WTC11 (cell line): ENCODE measurements at regions not wholly inside any gene's neighbourhood (a gene's known extent, or its start where the extent isn't known, plus 50 kb on each side); places are given as distances from the start of the nearest gene placed in this dataset.
A peak's percentile ranks its signal among the peaks of the same experiment; 100 is the strongest.

Experiments
- ATAC-seq: fragments of 200-7000 bp; cut with Tn5 transposase; 2 replicates; pipeline ENCODE4 v1.10.0; 2021; ENCODE audit warnings: mild to moderate bottlenecking, moderate library complexity
- CTCF ChIA-PET: fragments of 300-600 bp; sonication (Branson Sonifier 250); formaldehyde crosslinking; loops from one replicate; lab custom pipeline; 2021; ENCODE audit warnings: antibody characterized with exemption; lab: Charles Lee
- POLR2A ChIA-PET: fragments of 350-600 bp; sonication (Branson Sonifier 250); formaldehyde crosslinking; loops from one replicate; lab custom pipeline; 2021; ENCODE audit warnings: antibody characterized with exemption; lab: Charles Lee
- DNase-seq: peaks from one replicate; pipeline ENCODE4 v3.0.0; 2021; ENCODE audit warnings: low spot score
- H3K27ac Mint-ChIP-seq: 2 replicates; pipeline ENCODE4 v1.8.0; 2021; ENCODE audit warnings: mixed read lengths
- H3K27me3 Mint-ChIP-seq: 2 replicates; pipeline ENCODE4 v1.8.0; 2021; ENCODE audit warnings: low read depth, mild to moderate bottlenecking, moderate library complexity, mixed read lengths
- H3K36me3 Mint-ChIP-seq: 2 replicates; pipeline ENCODE4 v1.8.0; 2021; ENCODE audit warnings: mixed read lengths
- H3K4me1 Mint-ChIP-seq: 2 replicates; pipeline ENCODE4 v1.8.0; 2022; ENCODE audit warnings: mixed read lengths
- H3K4me3 Mint-ChIP-seq: 2 replicates; pipeline ENCODE4 v1.8.0; 2021; ENCODE audit warnings: mild to moderate bottlenecking, moderate library complexity, mixed read lengths
- H3K9me3 Mint-ChIP-seq: 2 replicates; pipeline ENCODE4 v1.8.0; 2021; ENCODE audit warnings: mixed read lengths
- CREB1 ChIP-seq: sonication (generic); formaldehyde crosslinking; IDR thresholded peaks from 2 replicates; pipeline ENCODE4 v1.8.0; 2023; ENCODE audit warnings: mild to moderate bottlenecking, missing genetic modification reagents
- FOXK1 ChIP-seq: sonication (generic); formaldehyde crosslinking; IDR thresholded peaks from 2 replicates; pipeline ENCODE4 v1.8.0; 2022; ENCODE audit warnings: mild to moderate bottlenecking, moderate library complexity, missing genetic modification reagents
- IRF2 ChIP-seq: sonication (generic); formaldehyde crosslinking; IDR thresholded peaks from 2 replicates; pipeline ENCODE4 v1.8.0; 2022; ENCODE audit warnings: low read depth, missing genetic modification reagents, borderline replicate concordance
- MXD4 ChIP-seq: fragments of 250-450 bp; sonication (Bioruptor Pico); IDR thresholded peaks from 2 replicates; pipeline ENCODE4 v1.8.0; 2021; ENCODE audit warnings: mild to moderate bottlenecking, moderate library complexity, borderline replicate concordance
- NFATC4 ChIP-seq: fragments of 250-450 bp; sonication (Bioruptor Pico); IDR thresholded peaks from 2 replicates; pipeline ENCODE4 v1.9.0; 2021; ENCODE audit warnings: mild to moderate bottlenecking
- NR2C2 ChIP-seq: sonication (generic); formaldehyde crosslinking; IDR thresholded peaks from 2 replicates; pipeline ENCODE4 v1.8.0; 2022; ENCODE audit warnings: mild to moderate bottlenecking, missing genetic modification reagents
- RELA ChIP-seq: sonication (generic); formaldehyde crosslinking; IDR thresholded peaks from 2 replicates; pipeline ENCODE4 v1.8.1; 2022; ENCODE audit warnings: missing genetic modification reagents, mild to moderate bottlenecking, borderline replicate concordance
- SMAD4 ChIP-seq: sonication (generic); formaldehyde crosslinking; IDR thresholded peaks from 2 replicates; pipeline ENCODE4 v1.8.0; 2022; ENCODE audit warnings: mild to moderate bottlenecking, missing genetic modification reagents
- TEAD4 ChIP-seq: sonication (generic); formaldehyde crosslinking; IDR thresholded peaks from 2 replicates; pipeline ENCODE4 v1.8.0; 2022; ENCODE audit warnings: mild to moderate bottlenecking, missing genetic modification reagents
- ZNF317 ChIP-seq: sonication (generic); formaldehyde crosslinking; IDR thresholded peaks from 2 replicates; pipeline ENCODE4 v1.8.1; 2023; ENCODE audit warnings: low read depth, mild to moderate bottlenecking, moderate library complexity, missing genetic modification reagents, borderline replicate concordance
- TF ChIP-seq, protein P1 (sequence below): fragments of 250-450 bp; sonication (Bioruptor Pico); IDR thresholded peaks from 2 replicates; pipeline ENCODE4 v2.1.2; 2022; ENCODE audit warnings: mild to moderate bottlenecking, moderate library complexity
- TF ChIP-seq, protein P2 (sequence below): fragments of 250-450 bp; sonication (Bioruptor Pico); conservative IDR thresholded peaks from 2 replicates; pipeline ENCODE4 v1.9.0; 2021; ENCODE audit warnings: mild to moderate bottlenecking
- TF ChIP-seq, protein P3 (sequence below): sonication (generic); formaldehyde crosslinking; IDR thresholded peaks from 2 replicates; pipeline ENCODE4 v1.8.0; 2022; ENCODE audit warnings: mild to moderate bottlenecking, missing genetic modification reagents
- TF ChIP-seq, protein P4 (sequence below): sonication (generic); formaldehyde crosslinking; IDR thresholded peaks from 2 replicates; pipeline ENCODE4 v1.8.1; 2023; ENCODE audit warnings: mild to moderate bottlenecking, missing genetic modification reagents
- TF ChIP-seq, protein P5 (sequence below): fragments of 250-450 bp; sonication (Bioruptor Pico); IDR thresholded peaks from 2 replicates; pipeline ENCODE4 v1.9.0; 2021; ENCODE audit warnings: mild to moderate bottlenecking
- TF ChIP-seq, protein P6 (sequence below): sonication (generic); formaldehyde crosslinking; IDR thresholded peaks from 2 replicates; pipeline ENCODE4 v1.8.1; 2023; ENCODE audit warnings: mild to moderate bottlenecking, moderate library complexity, missing genetic modification reagents
- TF ChIP-seq, protein P7 (sequence below): sonication (generic); formaldehyde crosslinking; IDR thresholded peaks from 2 replicates; pipeline ENCODE4 v1.8.1; 2023; ENCODE audit warnings: mild to moderate bottlenecking, missing genetic modification reagents, borderline replicate concordance

DNA sequence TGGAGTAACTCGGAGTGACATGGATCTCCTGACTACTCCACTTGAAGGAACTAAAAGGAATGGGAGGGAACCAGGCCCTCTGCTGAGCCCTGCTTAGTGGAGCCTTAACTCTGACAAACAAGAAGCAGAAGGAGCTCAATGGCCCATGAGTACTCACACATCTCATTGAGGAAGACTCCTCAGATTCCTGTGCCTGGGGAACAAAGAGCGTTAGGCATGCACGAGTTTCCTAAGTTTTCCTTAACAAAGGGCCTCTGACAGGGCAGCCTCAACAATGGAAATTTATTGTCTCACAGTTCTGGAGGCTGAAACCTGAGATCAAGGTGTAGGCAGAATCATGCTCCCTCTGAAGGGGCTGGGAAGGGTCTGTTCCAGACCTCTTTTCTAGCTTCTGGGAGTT lies 185.7 kb upstream of the NTF3 start:
- ATAC-seq (peak; percentile 84), DNase-seq (peak; percentile 37)
- peaks cover 45% of the 10 kb centered on the region for H3K4me1 Mint-ChIP-seq
- TF ChIP-seq, protein P1, sequence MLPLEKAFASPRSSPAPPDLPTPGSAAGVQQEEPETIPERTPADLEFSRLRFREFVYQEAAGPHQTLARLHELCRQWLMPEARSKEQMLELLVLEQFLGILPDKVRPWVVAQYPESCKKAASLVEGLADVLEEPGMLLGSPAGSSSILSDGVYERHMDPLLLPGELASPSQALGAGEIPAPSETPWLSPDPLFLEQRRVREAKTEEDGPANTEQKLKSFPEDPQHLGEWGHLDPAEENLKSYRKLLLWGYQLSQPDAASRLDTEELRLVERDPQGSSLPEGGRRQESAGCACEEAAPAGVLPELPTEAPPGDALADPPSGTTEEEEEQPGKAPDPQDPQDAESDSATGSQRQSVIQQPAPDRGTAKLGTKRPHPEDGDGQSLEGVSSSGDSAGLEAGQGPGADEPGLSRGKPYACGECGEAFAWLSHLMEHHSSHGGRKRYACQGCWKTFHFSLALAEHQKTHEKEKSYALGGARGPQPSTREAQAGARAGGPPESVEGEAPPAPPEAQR (CRISPR knock-in tag) = peak; percentile 7
- no peak for TF ChIP-seq TEAD4 (CRISPR knock-in tag)
- no peak for TF ChIP-seq NFATC4
- TF ChIP-seq, protein P2, sequence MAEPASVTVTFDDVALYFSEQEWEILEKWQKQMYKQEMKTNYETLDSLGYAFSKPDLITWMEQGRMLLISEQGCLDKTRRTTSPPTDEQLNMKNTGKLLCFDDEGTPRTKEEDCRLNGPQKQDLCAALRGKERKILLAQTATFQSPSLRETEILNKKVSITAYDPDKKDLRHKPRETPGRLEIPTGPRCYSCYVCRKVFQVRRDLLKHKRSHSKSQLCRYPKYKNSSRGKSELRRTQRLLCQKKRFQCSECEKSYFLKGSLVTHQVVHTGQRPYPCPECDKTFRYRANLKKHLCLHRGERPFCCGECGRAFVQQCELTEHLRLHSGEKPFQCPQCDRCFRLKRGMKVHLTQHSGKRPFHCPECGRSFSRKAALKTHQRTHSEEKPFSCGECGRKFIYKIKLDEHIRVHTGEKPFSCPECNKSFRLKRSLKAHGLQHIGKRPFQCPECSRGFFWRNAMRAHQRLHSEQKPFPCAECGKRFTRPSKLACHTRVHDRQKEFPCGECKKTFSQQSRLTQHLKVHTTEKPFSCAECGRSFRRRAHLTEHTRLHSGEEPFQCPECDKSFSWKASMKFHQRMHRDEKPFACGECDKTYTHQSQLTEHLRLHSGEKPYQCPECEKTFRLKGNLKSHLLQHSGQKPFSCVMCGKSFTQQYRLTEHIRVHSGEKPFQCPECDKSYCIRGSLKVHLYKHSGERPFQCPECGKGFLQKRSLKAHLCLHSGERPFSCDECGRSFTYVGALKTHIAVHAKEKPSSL (CRISPR knock-in tag) = no peak
- no peak for TF ChIP-seq IRF2 (CRISPR knock-in tag)
- no peak for TF ChIP-seq MXD4 (CRISPR knock-in tag)
- no peak for TF ChIP-seq CREB1 (CRISPR knock-in tag)
- TF ChIP-seq, protein P3, sequence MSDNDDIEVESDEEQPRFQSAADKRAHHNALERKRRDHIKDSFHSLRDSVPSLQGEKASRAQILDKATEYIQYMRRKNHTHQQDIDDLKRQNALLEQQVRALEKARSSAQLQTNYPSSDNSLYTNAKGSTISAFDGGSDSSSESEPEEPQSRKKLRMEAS = no peak
- TF ChIP-seq, protein P4, sequence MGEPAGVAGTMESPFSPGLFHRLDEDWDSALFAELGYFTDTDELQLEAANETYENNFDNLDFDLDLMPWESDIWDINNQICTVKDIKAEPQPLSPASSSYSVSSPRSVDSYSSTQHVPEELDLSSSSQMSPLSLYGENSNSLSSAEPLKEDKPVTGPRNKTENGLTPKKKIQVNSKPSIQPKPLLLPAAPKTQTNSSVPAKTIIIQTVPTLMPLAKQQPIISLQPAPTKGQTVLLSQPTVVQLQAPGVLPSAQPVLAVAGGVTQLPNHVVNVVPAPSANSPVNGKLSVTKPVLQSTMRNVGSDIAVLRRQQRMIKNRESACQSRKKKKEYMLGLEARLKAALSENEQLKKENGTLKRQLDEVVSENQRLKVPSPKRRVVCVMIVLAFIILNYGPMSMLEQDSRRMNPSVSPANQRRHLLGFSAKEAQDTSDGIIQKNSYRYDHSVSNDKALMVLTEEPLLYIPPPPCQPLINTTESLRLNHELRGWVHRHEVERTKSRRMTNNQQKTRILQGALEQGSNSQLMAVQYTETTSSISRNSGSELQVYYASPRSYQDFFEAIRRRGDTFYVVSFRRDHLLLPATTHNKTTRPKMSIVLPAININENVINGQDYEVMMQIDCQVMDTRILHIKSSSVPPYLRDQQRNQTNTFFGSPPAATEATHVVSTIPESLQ = no peak
- TF ChIP-seq, protein P5, sequence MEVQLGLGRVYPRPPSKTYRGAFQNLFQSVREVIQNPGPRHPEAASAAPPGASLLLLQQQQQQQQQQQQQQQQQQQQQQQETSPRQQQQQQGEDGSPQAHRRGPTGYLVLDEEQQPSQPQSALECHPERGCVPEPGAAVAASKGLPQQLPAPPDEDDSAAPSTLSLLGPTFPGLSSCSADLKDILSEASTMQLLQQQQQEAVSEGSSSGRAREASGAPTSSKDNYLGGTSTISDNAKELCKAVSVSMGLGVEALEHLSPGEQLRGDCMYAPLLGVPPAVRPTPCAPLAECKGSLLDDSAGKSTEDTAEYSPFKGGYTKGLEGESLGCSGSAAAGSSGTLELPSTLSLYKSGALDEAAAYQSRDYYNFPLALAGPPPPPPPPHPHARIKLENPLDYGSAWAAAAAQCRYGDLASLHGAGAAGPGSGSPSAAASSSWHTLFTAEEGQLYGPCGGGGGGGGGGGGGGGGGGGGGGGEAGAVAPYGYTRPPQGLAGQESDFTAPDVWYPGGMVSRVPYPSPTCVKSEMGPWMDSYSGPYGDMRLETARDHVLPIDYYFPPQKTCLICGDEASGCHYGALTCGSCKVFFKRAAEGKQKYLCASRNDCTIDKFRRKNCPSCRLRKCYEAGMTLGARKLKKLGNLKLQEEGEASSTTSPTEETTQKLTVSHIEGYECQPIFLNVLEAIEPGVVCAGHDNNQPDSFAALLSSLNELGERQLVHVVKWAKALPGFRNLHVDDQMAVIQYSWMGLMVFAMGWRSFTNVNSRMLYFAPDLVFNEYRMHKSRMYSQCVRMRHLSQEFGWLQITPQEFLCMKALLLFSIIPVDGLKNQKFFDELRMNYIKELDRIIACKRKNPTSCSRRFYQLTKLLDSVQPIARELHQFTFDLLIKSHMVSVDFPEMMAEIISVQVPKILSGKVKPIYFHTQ (CRISPR knock-in tag) = no peak
- 0 out of 2 replicates have a peak, but pooled peaks have one; percentile 13 for TF ChIP-seq FOXK1 (CRISPR knock-in tag)
- H3K36me3 Mint-ChIP-seq = peaks cover 3% of the 10 kb centered on the region; the same call in 1 of the 2 replicates
- peak overlapping the region; percentile 96 for H3K27ac Mint-ChIP-seq
- POLR2A ChIA-PET = no interaction called here
- H3K27me3 Mint-ChIP-seq = 0 out of 2 replicates have a peak, but pooled peaks cover 5% of the 10 kb centered on the region
- H3K4me3 Mint-ChIP-seq = peak overlapping the region; percentile 7; the same call in 1 of the 2 replicates
- CTCF ChIA-PET = interaction anchor here (0.6 kb wide), 1 partner anchor 182 kb away, joined by 5 read pairs; no protein-coding TSS in a partner anchor
- H3K9me3 Mint-ChIP-seq = peaks cover 7% of the 10 kb centered on the region

DNA sequence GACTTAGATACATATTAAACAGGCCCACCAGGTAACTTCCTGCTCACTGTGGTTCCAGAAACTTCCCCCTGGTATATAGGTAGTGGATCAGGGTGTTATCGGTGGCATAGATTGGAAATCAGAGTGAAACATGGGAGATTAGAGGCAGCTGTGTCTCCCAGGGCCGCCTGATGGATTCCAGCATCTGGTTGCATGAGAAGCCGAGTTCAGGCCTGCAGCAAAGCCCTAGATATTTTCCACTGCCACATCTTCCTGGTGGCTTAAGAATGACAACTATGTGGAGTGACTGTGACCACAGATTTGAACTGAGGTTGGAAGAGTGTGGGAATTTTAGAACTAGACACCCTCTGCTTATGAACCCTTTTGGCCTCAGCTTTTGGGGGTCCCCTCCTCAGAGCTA lies 184.8 kb upstream of the NTF3 start:
- DNase-seq (no peak), ATAC-seq (no peak)
- H3K4me3 Mint-ChIP-seq = no peak overlapping the region
- peaks cover 45% of the 10 kb centered on the region for H3K4me1 Mint-ChIP-seq
- no peak overlapping the region for H3K27ac Mint-ChIP-seq
- POLR2A ChIA-PET = no interaction called here
- CTCF ChIA-PET = interaction anchor here (1.2 kb wide), 1 partner anchor 79 kb away, joined by 3 read pairs; no protein-coding TSS in a partner anchor
- H3K27me3 Mint-ChIP-seq = 0 out of 2 replicates have a peak, but pooled peaks cover 5% of the 10 kb centered on the region
- peaks cover 4% of the 10 kb centered on the region for H3K9me3 Mint-ChIP-seq
- peaks cover 3% of the 10 kb centered on the region; the same call in 1 of the 2 replicates for H3K36me3 Mint-ChIP-seq
- TF ChIP-seq SMAD4 (CRISPR knock-in tag) (no peak), NR2C2 (CRISPR knock-in tag) (no peak), RELA (CRISPR knock-in tag) (no peak), ZNF317 (CRISPR knock-in tag) (no peak)
- TF ChIP-seq, protein P1 (CRISPR knock-in tag) = no peak
- TF ChIP-seq, protein P6, sequence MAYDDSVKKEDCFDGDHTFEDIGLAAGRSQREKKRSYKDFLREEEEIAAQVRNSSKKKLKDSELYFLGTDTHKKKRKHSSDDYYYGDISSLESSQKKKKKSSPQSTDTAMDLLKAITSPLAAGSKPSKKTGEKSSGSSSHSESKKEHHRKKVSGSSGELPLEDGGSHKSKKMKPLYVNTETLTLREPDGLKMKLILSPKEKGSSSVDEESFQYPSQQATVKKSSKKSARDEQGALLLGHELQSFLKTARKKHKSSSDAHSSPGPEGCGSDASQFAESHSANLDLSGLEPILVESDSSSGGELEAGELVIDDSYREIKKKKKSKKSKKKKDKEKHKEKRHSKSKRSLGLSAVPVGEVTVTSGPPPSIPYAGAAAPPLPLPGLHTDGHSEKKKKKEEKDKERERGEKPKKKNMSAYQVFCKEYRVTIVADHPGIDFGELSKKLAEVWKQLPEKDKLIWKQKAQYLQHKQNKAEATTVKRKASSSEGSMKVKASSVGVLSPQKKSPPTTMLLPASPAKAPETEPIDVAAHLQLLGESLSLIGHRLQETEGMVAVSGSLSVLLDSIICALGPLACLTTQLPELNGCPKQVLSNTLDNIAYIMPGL (CRISPR knock-in tag) = no peak
- TF ChIP-seq, protein P7, sequence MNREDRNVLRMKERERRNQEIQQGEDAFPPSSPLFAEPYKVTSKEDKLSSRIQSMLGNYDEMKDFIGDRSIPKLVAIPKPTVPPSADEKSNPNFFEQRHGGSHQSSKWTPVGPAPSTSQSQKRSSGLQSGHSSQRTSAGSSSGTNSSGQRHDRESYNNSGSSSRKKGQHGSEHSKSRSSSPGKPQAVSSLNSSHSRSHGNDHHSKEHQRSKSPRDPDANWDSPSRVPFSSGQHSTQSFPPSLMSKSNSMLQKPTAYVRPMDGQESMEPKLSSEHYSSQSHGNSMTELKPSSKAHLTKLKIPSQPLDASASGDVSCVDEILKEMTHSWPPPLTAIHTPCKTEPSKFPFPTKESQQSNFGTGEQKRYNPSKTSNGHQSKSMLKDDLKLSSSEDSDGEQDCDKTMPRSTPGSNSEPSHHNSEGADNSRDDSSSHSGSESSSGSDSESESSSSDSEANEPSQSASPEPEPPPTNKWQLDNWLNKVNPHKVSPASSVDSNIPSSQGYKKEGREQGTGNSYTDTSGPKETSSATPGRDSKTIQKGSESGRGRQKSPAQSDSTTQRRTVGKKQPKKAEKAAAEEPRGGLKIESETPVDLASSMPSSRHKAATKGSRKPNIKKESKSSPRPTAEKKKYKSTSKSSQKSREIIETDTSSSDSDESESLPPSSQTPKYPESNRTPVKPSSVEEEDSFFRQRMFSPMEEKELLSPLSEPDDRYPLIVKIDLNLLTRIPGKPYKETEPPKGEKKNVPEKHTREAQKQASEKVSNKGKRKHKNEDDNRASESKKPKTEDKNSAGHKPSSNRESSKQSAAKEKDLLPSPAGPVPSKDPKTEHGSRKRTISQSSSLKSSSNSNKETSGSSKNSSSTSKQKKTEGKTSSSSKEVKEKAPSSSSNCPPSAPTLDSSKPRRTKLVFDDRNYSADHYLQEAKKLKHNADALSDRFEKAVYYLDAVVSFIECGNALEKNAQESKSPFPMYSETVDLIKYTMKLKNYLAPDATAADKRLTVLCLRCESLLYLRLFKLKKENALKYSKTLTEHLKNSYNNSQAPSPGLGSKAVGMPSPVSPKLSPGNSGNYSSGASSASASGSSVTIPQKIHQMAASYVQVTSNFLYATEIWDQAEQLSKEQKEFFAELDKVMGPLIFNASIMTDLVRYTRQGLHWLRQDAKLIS (CRISPR knock-in tag) = no peak
